Activated T-cell treated with anti-CD3 and anti-CD28 coated beads, Interleukin-2, amount 50 U/mL, for 72 hours (primary cell): ENCODE measurements at regions not wholly inside any gene's neighbourhood (a gene's known extent, or its start where the extent isn't known, plus 50 kb on each side); places are given as distances from the start of the nearest gene placed in this dataset.

Source experiments
- ATAC-seq, 2 donors: fragments of 150-1000 bp; cut with Tn5 transposase; replicated peaks in 1 of 2; 2 replicates each; pipeline ENCODE4 v1.10.0; 2021; ENCODE audit warnings: moderate library complexity in 2 of 2, mild to moderate bottlenecking in 1 of 2
- DNase-seq, 2 donors: peaks; one replicate each; pipeline ENCODE4 v3.0.0; 2021 to 2022; ENCODE audit warnings: mixed read lengths in 1 of 2
- H3K27ac Mint-ChIP-seq: one replicate; pipeline ENCODE4 v1.8.0; 2022; ENCODE audit warnings: mild to moderate bottlenecking, moderate library complexity, mixed read lengths
- H3K27me3 Mint-ChIP-seq: one replicate; pipeline ENCODE4 v1.8.0; 2022; ENCODE audit warnings: low read depth, mixed read lengths
- H3K36me3 Mint-ChIP-seq, 2 donors: one replicate each; pipeline ENCODE4 v1.8.0; 2022; ENCODE audit warnings: mixed read lengths in 2 of 2, mild to moderate bottlenecking in 1 of 2; ENCODE audit not compliant: insufficient read depth in 2 of 2
- H3K4me1 Mint-ChIP-seq: one replicate; pipeline ENCODE4 v1.8.0; 2022; ENCODE audit warnings: low read depth, mixed read lengths
- H3K4me3 Mint-ChIP-seq, 2 donors: one replicate each; pipeline ENCODE4 v1.8.0; 2022; ENCODE audit warnings: mild to moderate bottlenecking in 2 of 2, mixed read lengths in 2 of 2, moderate library complexity in 2 of 2
- H3K9me3 Mint-ChIP-seq, 2 donors: one replicate each; pipeline ENCODE4 v1.8.0; 2022; ENCODE audit warnings: mixed read lengths in 2 of 2

DNA sequence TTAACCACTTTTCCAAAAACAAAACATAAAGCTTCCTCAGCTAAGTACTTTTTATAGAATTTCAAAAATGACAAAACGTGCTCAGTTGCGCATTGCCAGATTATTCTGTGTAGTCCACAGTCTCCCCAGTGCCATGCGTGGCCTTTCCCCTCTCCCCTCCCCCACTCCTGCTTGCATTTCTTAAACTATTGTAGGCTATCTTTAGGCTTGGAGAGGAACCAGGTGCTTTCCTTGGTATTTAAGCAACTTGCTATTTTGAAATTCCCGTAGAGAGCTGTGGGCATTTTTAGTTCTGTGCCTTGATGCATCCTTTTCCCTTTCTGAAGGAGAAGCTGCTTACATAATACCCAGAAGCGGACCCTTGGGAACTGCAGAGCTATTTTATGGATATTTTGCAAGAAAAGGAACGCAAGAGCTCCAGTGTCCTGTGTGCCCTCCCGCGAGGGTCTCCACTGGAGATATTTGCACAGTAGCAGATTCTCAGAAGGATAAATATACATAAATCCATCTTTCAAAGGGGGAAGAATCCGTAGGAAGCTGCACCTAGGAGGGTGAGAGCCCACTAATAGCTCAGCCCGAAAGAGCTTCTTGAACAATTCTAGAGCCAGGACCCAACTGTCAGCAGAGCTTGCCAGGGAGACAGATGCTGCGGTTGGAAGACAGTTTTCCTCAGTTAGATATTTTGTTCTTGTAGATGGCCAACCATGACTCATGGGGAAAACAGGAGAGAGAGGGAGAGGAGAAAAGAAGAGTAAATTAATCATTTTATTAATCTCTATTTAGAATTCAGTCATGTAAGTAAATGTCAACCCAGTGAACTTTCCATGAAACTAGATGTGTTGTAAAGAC is 1298.3 kb upstream of the WWC1 start:
- Mint-ChIP-seq H3K27ac (no peak overlapping the region), H3K27me3 (no peaks in the 10 kb centered on the region), H3K36me3 (no peaks in the 10 kb centered on the region), H3K9me3 (peaks cover 6 to 9% of the 10 kb centered on the region in 2 donors), H3K4me1 (no peaks in the 10 kb centered on the region), H3K4me3 (no peak overlapping the region)
- no peak for DNase-seq
- no peak for ATAC-seq

GRCh38 chr5:166994226-166994625 is 1297.2 kb upstream of the WWC1 start:
- H3K4me3 Mint-ChIP-seq: no peak overlapping the region
- H3K4me1 Mint-ChIP-seq: no peaks in the 10 kb centered on the region
- H3K27me3 Mint-ChIP-seq: no peaks in the 10 kb centered on the region
- ATAC-seq (no peak), DNase-seq (no peak)
- H3K36me3 Mint-ChIP-seq: no peaks in the 10 kb centered on the region
- H3K27ac Mint-ChIP-seq: no peak overlapping the region
- peaks cover 8 to 15% of the 10 kb centered on the region in 2 donors for H3K9me3 Mint-ChIP-seq

- Mint-ChIP-seq H3K27ac (no peak overlapping the region), H3K4me1 (no peaks in the 10 kb centered on the region), H3K36me3 (no peaks in the 10 kb centered on the region), H3K27me3 (no peaks in the 10 kb centered on the region), H3K4me3 (no peak overlapping the region), H3K9me3 (peaks cover 8 to 18% of the 10 kb centered on the region in 2 donors)
- ATAC-seq: no peak
- DNase-seq: no peak
These were observed 1290.2 kb upstream of the WWC1 start for GRCh38 chr5:167001246-167001645.

GRCh38 chr5:167008705-167009104 is 1282.7 kb upstream of the WWC1 start:
- H3K36me3 Mint-ChIP-seq: no peaks in the 10 kb centered on the region
- no peaks in the 10 kb centered on the region for H3K4me1 Mint-ChIP-seq
- H3K9me3 Mint-ChIP-seq: peaks cover 3 to 4% of the 10 kb centered on the region in 2 donors
- DNase-seq (no peak), ATAC-seq (no peak)
- H3K27me3 Mint-ChIP-seq: no peaks in the 10 kb centered on the region
- H3K27ac Mint-ChIP-seq: no peak overlapping the region
- no peak overlapping the region for H3K4me3 Mint-ChIP-seq

GRCh38 chr5:167011196-167011595 is 1280.2 kb upstream of the WWC1 start:
- Mint-ChIP-seq H3K27ac (no peak overlapping the region), H3K4me1 (no peaks in the 10 kb centered on the region), H3K27me3 (no peaks in the 10 kb centered on the region), H3K4me3 (no peak overlapping the region), H3K9me3 (peaks cover 3 to 4% of the 10 kb centered on the region in 2 donors), H3K36me3 (no peaks in the 10 kb centered on the region)
- DNase-seq (no peak), ATAC-seq (no peak)

DNA sequence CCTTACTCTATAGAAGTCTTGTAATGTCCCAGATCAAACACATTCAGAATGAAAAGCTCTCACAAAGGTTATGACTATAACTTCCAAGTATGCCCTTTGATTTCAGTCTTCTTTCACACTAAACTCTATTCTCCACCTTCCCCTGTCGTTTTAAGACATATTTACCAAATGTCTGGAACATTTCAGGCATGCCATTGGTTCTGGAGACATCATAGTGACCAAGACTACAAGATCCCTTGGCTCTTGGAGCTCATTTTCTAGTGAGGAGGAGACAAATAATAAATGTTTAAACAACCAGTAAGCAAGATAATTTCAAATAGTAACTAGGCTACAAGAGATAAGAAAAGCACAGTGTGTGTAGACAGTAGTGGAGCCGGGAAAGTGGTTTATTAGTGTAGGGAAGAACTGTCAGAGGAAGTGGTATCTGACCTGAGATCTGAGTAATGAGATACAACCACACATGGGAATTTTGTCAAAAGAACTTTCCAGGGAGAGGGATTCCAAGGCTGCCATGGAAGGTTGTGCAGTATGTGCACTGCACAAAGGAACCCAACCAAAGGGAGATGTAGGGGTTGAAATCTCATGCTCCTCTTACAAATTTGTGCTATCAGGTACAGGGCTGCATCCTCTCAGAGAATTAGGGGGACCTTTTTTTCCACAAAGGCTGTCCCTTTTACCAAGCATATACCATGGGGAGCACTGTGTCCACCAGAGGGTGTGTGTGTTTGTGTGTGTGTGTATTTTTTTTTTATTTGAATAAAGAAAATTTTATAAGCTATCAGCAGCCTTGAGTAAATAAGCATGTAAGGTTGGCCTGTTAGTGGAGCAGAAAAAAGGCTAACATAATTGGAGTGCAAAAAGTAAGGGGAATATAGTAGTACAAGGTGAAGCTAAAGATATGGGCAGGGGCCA is 1279.1 kb upstream of the WWC1 start:
- DNase-seq (no peak), ATAC-seq (no peak)
- Mint-ChIP-seq H3K9me3 (peaks cover 3 to 4% of the 10 kb centered on the region in 2 donors), H3K27me3 (no peaks in the 10 kb centered on the region), H3K36me3 (no peaks in the 10 kb centered on the region), H3K4me1 (no peaks in the 10 kb centered on the region), H3K4me3 (no peak overlapping the region), H3K27ac (no peak overlapping the region)

DNA sequence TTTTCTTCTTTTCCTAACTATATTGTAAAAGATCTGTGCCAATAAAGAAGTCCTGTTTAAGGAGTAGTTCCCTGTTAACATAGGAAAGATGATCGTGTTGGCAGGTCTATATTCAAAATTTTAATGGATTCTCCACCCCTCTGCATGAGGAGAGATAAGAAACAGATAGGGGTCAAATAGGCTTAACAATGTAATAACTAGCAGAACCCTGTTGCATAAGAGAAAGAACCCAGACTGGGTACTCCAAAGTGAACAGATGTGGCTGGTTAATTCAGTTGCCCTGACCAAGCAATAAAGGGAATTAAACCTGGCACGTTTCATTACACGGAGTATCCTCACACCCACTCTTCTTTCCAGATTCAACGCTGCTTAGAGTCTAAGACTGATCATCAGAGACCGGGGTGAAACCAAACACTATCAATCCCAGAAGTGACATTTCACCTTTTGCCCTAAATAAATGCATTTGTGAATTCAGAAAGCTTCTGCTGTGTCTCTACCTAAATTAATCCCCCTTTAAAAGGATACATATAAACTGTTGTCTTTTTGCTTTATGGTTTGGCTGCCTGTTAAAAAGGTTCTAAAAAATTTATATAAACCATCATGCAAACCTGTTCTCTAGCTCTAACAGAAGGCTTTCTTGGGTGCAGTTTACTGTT is 1276.9 kb upstream of the WWC1 start:
- DNase-seq (no peak), ATAC-seq (no peak)
- Mint-ChIP-seq H3K4me1 (no peaks in the 10 kb centered on the region), H3K4me3 (no peak overlapping the region), H3K27me3 (no peaks in the 10 kb centered on the region), H3K27ac (no peak overlapping the region), H3K36me3 (no peaks in the 10 kb centered on the region), H3K9me3 (peaks cover 3 to 4% of the 10 kb centered on the region in 2 donors)

- no peaks in the 10 kb centered on the region for H3K36me3 Mint-ChIP-seq
- H3K27me3 Mint-ChIP-seq: no peaks in the 10 kb centered on the region
- no peak overlapping the region for H3K4me3 Mint-ChIP-seq
- DNase-seq (no peak), ATAC-seq (no peak)
- H3K4me1 Mint-ChIP-seq: no peaks in the 10 kb centered on the region
- H3K9me3 Mint-ChIP-seq: peaks cover 3% of the 10 kb centered on the region in 2 donors
- H3K27ac Mint-ChIP-seq: no peak overlapping the region
These were observed 1271.0 kb upstream of the WWC1 start for GRCh38 chr5:167020418-167020817.

DNA sequence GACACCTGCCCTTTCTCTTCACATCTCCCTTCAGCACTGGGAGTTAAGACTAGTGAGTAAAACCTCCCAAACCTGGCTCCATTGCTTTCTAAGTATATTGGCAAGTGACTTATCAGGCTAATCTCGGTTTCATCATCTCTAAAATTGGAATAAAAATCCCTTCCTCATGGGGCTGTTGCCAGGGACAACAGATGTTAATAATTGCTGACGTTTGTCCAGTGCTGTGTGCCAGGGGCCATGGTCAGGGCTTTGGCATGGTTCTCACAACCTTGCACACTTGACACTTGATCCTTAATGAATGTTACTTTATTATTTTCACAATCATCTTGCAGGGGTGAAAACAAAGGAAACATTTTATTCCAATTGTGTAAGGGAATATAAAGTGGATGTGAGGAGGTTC is 1262.0 kb upstream of the WWC1 start:
- H3K9me3 Mint-ChIP-seq: peaks cover 3 to 6% of the 10 kb centered on the region in 2 donors
- H3K27me3 Mint-ChIP-seq: no peaks in the 10 kb centered on the region
- no peaks in the 10 kb centered on the region for H3K4me1 Mint-ChIP-seq
- ATAC-seq (no peak), DNase-seq (no peak)
- H3K4me3 Mint-ChIP-seq: no peak overlapping the region
- H3K36me3 Mint-ChIP-seq: no peaks in the 10 kb centered on the region
- no peak overlapping the region for H3K27ac Mint-ChIP-seq

DNA sequence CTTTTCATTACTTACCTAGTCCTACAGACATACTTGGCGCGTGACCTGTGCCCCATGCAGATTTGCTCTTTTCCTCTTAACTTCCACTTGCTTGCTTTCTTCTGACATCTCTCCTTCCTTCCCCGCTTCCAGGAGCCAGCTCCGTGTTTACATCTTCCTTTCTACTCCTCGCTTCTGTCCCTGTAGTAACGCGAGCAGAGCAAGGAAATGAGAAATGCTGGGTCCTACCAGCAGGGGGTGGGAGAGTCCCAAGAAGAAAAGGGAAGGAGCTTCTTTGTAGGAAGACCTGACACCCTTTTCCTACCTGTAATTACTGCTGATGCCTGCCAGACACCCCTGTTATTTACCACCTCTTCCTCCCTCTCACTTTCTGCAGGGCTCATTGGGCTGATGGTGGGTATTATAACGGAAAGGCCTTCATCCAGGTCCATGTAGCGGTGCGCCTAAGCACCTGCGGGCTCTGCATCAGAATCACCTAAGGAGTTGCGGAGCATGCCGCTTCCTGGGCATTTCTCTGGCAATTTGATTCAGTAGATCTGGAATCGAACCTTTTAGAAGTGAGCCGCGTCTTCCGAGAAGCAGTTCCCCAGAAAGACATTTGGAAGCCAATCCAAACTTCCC is 1260.8 kb upstream of the WWC1 start:
- DNase-seq: no peak
- Mint-ChIP-seq H3K27ac (no peak overlapping the region), H3K27me3 (no peaks in the 10 kb centered on the region), H3K36me3 (no peaks in the 10 kb centered on the region), H3K4me1 (no peaks in the 10 kb centered on the region), H3K4me3 (no peak overlapping the region), H3K9me3 (peaks cover 5 to 6% of the 10 kb centered on the region in 2 donors)
- ATAC-seq: no peak

DNA sequence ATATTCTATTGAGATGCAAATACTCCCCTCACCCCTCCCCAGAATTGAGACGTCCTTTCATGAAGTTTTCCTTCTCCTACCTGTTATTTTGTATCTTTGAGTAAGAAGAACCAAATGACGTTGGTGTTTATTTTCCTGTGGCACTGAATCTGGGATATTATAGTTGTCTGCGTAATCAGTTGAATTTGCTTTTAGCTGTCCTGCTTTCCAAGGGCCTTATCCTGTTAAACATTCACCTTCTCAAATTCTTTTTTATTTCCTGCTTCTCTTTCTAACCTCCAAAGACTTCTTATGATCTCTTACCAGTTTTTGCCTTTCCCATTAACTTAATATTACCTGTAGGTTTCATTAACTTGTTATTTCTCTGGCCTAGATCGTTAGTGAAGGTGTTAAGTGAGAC is 1254.9 kb upstream of the WWC1 start:
- no peak overlapping the region for H3K27ac Mint-ChIP-seq
- no peaks in the 10 kb centered on the region for H3K27me3 Mint-ChIP-seq
- H3K36me3 Mint-ChIP-seq: no peaks in the 10 kb centered on the region
- no peaks in the 10 kb centered on the region for H3K4me1 Mint-ChIP-seq
- H3K4me3 Mint-ChIP-seq: no peak overlapping the region
- peaks cover 0 to 3% of the 10 kb centered on the region in 2 donors for H3K9me3 Mint-ChIP-seq
- DNase-seq (no peak), ATAC-seq (no peak)

- no peaks in the 10 kb centered on the region for H3K36me3 Mint-ChIP-seq
- H3K27me3 Mint-ChIP-seq: no peaks in the 10 kb centered on the region
- H3K4me1 Mint-ChIP-seq: no peaks in the 10 kb centered on the region
- H3K4me3 Mint-ChIP-seq: no peak overlapping the region
- H3K27ac Mint-ChIP-seq: no peak overlapping the region
- peak in 1 of 2 donors; percentile 0 for DNase-seq
- ATAC-seq: no peak
- peaks cover 0 to 2% of the 10 kb centered on the region in 2 donors for H3K9me3 Mint-ChIP-seq
These were observed 1242.3 kb upstream of the WWC1 start for GRCh38 chr5:167049043-167049663.
